ENCODE measurements at regions not wholly inside any gene's neighbourhood (a gene's known extent, or its start where the extent isn't known, plus 50 kb on each side); places are given as distances from the start of the nearest gene placed in this dataset.
"Not testable (repeated sequence)": the region's sequence is repeated elsewhere in the genome, so short reads cannot be mapped to it uniquely, and the experiment has no call there.

DNA sequence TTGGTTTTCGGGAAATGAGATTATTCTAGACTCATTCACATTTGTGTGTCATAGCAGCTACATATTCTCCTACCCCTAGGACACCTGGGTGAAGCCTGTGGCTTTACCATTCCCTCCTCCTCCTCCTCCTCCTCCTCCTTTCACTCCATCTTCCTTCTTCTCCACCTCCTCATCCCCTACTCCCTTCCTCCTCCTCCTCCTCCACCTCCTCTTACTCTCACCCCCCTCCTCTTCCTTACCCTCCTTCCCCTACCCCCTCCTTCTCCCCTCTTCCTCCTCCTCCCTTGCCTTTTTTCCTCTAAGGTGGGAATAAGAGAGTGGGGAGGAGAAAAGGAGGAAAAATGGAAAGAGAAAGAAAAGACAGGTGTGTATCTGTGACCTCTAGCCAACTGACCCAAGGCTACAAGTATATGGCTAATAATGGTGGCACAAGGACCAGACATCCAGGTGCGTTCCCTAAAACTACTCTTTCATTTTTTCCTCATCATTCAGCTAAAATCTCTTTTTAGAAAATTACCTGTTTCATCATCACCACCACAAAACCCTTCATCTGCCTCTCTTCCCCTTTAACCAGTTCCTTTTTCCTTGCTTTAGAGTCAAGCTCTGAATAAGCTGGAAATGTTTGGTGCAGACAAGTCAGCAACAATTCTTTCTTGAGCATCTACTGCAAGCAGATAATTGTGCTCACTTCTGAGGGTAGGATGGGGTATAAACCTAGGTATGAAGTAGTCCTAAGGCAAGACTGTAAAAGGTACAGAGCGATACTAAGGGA, 149.8 kb upstream of the FOXN3 start:
- no peak for DNase-seq (ENCODE audit: low read depth in 3 of 3)

DNA sequence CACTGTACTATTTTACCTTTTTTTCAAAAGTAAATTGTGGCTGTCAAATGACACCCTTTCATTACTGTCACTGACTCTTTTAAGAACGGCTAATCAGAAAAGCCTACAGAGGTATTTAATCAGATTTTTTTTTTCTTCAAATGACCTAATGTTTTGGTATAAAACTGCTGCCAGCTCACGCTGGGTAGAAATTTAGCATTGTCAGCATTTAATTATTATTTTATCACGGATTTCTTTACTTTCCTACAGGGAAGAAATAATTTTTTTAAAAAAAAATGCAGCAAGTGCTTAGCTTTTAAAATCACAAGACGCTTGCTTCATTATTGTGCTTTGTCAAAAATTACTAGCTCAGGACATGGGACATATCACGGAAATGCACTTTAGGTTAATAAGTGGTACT, 149.1 kb upstream of the FOXN3 start:
- DNase-seq (ENCODE audit: low read depth in 3 of 3) = no peak

DNA sequence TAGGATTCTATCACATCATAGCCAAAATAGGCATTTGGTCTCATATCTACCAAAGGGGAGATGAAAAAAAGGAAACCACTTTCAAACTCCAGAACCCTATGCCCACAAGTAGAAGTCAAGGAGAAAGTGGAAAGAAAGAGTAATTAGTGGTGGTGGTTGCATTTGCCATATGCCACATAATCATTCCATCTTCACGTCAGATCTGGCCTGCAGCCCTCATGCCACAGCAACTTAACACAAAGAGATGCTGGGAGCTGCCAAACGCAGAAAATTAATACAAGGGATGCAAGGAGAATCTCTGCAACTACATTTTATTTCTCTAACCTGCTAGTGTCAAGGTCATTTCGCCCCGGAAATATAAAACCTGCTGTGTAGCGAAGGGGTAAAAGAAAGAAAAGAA, 148.6 kb upstream of the FOXN3 start:
- no peak for DNase-seq (ENCODE audit: low read depth in 3 of 3)

DNA sequence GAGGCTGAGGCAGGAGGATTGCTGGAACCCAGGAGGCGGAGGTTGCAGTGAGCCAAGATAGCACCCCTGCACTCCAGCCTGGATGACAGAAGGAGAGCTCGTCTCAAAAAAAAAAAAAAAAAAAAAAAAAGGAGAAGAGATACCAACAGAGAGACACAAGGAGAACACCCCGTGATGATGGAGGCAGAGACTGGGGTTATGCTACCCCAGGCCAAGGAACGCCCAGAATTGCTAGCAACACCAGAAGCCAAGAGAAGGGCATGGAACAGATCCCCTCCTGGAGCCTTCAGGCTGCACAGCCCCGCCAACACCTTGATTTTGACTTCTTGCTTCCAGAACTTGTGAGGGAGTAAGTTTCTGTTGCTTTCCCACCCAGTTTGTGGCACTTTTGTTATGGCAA, 148.0 kb upstream of the FOXN3 start:
- no peak for DNase-seq (ENCODE audit: low read depth in 3 of 3)

DNA sequence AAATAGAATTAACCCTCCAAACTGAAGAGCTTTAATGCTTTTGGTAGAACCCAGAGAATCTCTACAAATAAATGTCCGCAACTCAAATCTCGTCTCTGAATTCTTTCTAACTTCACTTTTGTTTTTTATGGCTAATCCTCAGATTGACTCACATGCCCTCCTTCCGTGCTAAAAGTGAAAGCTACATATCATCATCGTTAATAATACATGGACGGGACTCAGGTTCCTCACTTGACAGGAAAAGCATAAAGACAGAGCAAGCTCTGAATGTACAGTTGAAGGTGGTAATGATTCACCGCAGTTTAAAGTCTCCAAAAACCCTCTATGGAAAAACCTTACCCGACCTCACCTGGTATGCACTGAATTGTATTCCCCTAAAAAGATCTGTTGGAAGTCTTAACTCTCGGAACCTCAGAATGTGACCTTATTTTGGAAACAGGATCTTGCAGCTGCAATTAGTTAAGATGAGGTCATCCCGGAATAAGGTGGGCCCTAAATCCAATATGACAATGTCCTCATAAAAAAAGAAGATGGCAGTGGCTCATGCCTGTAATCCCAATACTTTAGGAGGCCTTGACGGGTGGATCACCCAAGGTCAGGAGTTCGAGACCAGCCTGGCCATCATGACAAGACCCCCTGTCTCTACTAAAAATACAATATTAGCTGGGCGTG, 147.4 kb upstream of the FOXN3 start:
- no peak for DNase-seq (ENCODE audit: low read depth in 3 of 3)

DNA sequence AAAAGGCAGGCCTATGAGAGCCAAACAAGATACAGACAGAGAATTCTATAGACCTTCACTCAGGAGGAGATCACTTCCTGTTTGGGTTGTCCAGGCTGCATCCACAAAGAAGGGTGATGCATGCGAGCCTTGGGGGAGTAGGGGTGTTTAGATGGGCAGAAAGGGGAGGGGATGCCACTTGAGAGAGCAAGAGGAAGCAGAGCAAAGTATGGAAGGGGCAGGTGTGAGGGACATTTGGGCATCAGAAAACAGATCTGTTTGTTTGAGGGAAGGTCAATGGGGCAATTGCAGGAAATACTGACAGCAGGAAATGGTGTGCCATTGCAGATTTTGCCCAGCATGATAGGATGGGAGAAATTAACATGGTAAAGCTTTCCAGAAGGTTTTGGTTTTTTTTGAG, 146.4 kb upstream of the FOXN3 start:
- DNase-seq (ENCODE audit: low read depth in 3 of 3) = no peak

DNA sequence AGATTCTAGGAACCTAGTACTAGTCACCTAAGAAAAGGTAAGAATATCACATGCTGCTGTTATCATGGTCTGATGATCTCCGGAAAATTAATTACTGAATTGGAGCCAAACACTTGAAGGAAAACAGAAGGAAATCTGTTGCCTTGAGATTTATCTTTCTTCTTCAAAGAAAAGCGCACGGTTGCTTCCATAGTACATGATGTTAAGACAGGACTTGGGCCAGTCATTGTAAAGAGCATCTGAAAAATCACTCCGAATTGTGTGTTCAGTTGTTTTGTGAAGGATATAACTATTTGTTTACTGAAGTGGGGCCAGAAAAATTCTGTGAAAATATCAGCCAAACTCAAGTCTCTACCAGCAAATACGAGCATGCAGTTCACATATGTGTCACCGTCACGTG, 134.9 kb upstream of the FOXN3 start:
- DNase-seq (ENCODE audit: low read depth in 3 of 3) = no peak

DNA sequence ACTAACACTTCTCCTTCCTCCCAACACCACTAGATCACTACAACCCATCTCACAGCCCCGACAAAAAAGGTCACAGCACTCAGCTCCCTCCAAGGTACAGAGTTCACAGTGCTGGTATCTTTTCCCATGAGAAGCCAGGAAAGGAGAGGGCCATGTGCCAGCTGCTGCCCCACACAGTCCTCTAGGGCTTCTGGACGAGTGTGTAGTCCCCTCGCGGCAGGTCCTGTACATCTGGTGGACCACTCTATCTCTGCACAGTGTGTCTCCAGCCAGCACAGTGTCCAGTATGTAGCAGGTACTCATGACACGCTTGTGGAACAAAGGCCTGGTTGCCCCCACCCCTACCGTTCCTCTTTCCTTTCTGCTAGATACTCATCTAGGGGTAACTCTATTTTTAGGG, 134.4 kb upstream of the FOXN3 start:
- DNase-seq (ENCODE audit: low read depth in 3 of 3) = no peak

DNA sequence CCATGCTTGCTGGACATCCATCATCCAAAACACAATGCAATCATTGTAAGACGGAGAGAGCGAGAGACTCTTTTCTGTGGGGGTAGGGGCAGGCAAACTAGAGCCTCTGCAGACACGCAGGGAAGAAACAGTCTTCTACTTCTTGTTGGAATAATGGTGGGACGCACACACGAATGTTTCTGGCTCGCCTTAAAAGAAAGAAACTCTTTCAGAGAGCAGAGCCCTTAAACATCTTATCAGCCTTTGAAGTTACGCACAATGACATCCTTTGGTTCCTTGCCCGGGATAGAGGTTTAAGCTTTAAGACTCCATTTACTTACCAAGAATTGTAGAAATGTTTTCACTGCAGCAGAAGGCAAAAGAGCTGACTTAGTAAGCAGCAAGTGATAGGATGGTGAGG, 133.8 kb upstream of the FOXN3 start:
- DNase-seq (ENCODE audit: low read depth in 3 of 3) = no peak

DNA sequence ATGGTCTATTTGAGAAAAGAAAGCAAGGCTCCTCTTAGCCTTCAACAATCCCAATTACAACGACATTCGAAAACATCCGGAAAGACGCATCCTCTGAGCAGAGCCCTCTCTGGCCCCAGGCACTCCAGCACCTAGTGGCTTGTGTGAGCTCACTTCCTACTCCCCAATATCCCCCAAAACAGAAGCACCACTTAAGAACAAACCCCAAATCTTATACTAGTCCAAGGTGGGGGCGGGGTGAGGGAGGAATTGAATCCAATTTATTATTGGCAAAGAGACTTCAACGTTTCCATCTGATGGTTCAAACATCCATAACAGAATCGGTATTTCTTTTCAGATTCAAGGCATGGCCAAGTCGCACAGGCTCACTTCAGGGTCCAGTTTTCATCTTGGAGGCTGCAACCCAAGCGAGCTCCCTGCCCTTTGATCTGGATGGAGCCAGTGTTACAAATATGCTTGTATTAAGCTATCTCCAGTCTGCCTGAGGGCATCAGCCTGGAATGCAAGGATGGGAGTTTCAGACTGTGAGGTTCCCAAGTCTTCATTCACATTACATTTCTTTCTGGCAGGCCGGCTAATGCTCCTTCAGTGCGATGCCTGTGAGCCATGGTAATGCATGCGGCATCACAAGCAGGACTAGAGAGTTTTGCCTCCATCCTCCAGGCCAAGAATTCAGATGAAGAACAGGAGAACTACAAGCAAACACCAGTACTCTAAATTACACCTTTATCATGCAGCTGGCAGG, 132.5 kb upstream of the FOXN3 start:
- no peak for DNase-seq (ENCODE audit: low read depth in 3 of 3)

DNA sequence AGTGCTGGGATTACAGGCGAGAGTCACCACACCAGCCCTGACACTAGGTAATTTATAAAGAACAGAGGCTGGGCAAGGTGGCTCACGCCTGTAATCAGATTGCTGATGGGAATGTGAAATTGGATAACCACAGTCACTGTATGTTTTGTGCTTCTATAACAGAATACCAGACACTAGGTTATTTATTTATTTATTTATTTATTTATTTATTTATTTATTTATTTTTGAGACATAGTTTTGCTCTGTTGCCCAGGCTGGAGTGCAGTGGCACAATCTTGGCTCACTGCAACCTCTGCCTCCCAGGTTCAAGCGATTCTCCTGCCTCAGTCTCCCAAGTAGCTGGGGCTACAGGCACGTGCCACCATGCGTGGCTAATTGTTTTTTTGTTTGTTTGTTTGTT, 130.0 kb upstream of the FOXN3 start:
- not testable (repeated sequence) for DNase-seq (ENCODE audit: low read depth in 3 of 3)

DNA sequence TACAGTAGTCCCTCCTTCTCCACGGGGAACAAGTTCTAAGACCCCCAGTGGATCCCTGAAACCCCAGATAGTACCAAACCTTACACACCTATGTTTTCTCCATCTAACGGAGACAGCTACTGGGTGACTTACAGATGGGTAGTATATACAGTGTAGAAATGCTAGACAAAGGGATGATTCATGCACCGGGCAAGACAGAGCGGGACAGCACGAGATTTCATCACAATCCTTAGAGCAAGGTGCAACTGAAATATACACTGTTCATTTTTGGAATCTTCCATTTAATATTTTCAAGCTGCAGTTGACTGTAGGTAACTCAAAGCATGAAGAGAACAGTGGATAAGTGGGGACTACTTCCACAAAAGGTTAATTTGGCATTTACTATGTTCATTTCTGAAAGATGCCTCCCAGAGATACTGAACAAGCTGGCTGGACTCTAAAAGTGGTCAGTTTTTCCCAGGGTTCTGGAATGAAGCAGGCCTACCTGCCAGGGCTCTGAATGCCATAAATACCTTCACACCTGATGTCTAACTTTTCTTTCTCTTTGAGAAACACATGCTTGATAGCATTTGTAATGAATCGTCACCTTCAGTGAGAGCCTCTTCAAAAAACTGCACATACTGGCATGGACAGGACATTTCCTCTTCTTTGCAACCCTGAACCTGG, 127.7 kb upstream of the FOXN3 start:
- DNase-seq (ENCODE audit: low read depth in 3 of 3) = no peak

DNA sequence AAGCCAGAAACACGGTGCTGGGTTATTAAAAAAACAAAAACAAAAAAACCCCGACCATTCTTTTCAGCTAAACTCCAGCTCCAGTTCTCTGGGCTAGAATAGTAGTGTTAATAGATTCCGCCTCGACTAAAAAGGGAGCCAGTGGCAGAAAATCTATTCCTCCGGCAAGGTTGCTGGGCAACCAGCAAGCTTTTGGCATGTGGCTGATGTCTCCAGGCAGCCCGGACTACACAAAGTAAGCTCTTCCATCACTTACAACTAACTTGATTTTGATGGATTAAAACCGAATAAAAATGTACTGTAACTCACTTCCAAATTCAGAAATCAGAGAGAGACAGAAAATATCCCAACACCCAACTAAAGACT, 126.4 kb upstream of the FOXN3 start:
- no peak for DNase-seq (ENCODE audit: low read depth in 3 of 3)

DNA sequence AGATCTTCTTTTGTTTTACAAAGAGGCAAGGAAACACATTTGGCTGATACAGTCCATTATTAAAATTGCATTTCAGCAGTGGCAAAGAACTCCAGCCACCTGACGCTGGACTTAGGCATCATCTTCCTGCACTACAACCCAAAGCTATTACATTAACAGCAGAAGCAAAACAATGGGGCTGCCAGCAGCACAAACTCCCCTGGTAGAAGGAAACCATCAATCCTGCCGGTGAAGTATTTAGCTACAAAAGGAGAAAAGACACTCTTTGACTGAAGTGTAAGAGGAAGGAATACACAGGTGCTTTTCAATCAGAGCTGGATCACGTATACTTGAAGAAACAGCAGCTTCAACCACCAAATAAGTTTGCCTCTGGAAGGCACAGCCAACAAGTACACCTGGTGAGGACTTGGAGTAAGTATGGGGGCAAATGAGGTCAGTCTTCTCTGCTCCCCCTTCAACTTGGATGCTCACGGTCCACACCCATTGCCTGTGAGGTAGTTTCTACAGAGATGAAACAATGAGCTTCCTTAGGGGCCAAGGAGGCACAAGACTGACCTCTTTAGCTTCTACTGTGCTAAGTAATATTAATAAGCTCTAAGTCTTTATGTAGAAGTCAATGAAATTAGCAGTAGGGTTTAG, 125.9 kb upstream of the FOXN3 start:
- no peak for DNase-seq (ENCODE audit: low read depth in 3 of 3)

DNA sequence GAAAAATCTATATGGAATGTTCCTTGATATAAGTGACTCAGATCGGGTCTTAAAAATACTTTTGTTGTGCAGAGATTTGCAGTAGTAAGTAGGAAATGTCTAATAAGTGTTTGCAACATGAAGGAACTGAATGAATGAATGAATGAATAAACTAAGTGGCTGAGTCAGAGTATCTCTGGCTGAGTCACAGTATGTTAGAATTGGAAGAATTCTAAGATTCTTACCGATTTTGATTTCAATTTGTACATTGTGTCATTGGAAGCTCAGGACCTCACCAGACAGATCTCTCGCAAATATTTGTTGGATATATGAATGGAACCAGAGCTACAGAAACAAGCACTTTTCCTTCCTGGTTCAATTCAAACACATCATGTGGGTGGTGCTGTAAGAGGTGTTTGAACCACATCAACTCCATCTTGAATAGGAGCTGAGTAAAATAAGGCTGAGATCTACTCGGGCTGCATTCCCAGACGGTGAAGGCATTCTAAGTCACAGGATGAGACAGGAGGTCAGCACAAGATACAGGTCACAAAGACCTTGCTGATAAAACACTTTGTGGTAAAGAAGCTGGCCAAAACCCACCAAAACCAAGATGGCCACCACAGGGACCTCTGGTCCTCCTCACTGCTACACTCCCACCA, 123.9 kb upstream of the FOXN3 start:
- no peak for DNase-seq (ENCODE audit: low read depth in 3 of 3)

DNA sequence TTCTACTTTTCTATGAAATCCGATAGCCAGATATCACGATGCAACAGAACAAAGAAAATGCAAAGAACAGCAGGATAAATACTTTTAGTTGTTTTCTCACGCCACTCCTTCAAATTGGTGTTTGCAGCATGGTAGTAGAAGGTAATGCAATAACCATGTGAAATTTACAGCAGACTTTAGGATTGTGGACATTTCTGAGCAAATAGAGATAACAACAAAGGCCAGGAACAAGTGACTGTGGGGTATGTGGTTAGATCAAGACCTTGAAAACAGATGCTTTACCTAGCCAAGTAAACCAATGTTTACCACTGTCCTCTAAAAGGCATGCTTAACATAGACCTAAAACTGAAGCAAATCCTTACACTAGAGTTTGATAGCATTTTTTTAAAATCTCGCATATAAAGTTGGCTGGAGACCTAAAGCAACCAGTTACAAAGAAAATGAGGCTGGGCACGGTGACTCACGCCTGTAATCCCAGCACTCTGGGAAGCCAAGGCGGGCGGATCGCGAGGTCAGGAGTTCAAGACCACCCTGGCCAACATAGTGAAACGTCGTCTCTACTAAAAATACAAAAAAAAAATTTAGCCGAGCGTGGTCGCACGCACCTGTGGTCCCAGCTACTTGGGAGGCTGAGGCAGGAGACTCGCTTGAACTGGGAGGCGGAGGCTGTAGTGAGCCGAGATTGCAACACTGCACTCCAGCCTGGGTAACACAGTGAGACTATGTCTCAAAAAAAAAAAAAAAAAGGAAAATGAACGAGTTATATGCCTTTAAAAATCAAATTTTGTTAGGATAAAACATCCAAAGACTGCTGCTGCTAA, 123.2 kb upstream of the FOXN3 start:
- DNase-seq (ENCODE audit: low read depth in 3 of 3) = no peak

DNA sequence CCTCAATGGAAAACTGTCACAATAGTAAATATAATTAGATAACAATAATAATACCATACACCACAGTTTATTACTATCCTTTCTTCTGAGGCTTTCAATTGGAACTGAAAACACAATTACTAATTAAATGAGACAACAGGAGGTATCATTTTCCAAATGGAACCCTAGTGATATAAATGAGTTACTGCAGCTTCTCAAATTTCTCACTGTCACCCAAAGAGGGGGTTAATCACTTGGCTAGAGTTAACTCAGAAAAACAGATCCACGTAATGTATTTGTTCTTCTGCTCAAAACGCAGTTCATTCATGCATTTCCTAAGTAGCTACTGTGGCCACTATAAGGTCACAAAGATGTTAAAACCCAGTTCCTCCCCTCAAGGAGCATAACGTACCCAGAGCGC, 120.9 kb upstream of the FOXN3 start:
- DNase-seq (ENCODE audit: low read depth in 3 of 3) = no peak

DNA sequence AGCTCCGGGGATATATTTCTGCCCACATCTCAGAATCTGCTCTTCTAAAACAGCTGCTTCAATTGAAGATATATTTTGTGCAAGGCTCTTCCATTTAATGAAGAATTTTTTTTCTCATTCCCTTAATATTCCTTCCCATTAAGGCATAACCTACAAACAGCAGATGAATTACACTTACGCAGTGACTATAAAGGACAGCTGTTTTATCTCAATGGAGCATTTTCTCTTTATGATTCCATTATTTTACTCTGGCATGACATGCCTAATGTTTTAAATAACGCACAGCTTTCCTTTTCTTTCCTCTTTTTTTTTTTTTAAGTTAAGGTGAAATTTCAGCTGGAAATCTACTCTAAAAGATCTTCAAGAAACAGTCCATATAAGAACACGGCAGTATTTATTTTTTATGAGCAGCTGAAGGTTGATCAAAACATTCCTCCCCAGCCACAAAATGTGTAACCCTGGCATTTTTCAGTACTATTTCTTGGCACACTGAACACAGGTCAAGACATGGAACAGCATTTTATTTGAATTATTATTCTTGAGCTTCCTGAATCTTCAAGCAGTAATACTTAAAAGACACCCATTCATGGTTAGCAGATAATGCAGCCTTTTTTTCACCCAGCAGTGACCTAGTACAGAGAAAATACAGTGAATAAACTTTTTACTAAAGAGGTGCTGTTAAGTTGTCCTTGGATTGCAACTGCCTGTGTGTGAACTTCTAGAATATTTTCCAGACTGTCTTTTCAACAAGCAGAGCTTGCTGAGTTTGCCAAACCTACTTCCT, 118.1 kb upstream of the FOXN3 start:
- DNase-seq (ENCODE audit: low read depth in 3 of 3) = no peak

DNA sequence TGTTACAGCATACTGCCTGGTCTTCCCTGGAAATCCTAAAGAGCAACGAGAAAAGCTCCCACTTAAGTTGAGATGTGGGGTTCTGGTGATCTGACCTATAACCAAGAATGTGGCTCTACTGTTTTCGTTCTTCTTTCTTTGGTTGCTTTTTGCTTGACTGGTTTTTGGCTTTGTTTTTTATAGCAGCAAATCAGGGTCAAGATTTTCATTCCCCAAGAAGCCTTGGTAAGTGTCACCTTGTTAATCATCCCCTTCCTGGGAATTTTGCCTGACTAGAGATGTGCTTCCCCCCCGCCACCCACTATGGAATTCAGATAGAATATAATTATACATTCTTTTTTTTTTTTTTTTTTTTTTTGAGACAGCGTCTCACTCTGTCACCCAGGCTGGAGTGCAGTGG, 116.7 kb upstream of the FOXN3 start:
- DNase-seq (ENCODE audit: low read depth in 3 of 3) = no peak

DNA sequence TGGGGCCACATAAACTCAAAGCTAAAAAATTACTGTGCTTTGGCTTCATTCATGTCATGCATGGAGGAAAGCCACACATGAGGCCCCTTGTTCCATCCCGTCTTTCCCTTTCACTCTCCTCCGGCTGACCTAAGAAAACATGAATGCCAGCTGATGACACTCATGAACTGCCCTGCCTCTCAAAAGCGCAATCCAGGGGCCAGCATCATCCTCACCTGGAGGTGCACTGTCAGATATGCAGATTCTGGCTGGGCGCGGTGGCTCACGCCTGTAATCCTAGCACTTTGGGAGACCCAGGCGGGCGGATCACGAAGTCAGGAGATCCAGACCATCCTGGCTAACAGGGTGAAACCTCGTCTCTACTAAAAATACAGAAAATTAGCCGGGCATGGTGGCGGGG, 116.1 kb upstream of the FOXN3 start:
- DNase-seq (ENCODE audit: low read depth in 3 of 3) = no peak
